CD4-positive, alpha-beta T cell (primary cell): ENCODE measurements at regions not wholly inside any gene's neighbourhood (a gene's known extent, or its start where the extent isn't known, plus 50 kb on each side); places are given as distances from the start of the nearest gene placed in this dataset.
A peak's percentile ranks its signal among the peaks of the same experiment; 100 is the strongest.
"Not testable (repeated sequence)": the region's sequence is repeated elsewhere in the genome, so short reads cannot be mapped to it uniquely, and the experiment has no call there.

Experiments
- ATAC-seq: fragments of 200-7000 bp; cut with Tn5 transposase; one replicate; pipeline ENCODE4 v1.10.0; 2022; ENCODE audit warnings: mild to moderate bottlenecking; ENCODE audit not compliant: poor library complexity
- CTCF ChIA-PET: fragments of 350-600 bp; sonication (Branson Sonifier 250); formaldehyde crosslinking; loops from one replicate; lab custom pipeline; 2021; ENCODE audit warnings: antibody characterized with exemption, inconsistent platforms; lab: Charles Lee
- POLR2A ChIA-PET: fragments of 350-600 bp; sonication (Branson Sonifier 250); formaldehyde crosslinking; loops from one replicate; lab custom pipeline; 2021; ENCODE audit warnings: antibody characterized with exemption, inconsistent platforms; lab: Charles Lee
- DNase-seq, 14 experiments: peaks; one replicate each; pipeline ENCODE4 v3.0.0-alpha.2; 2013 to 2020; ENCODE audit warnings: mixed read lengths in 2 of 14
- H3K27ac ChIP-seq, 2 donors: one replicate each; pipeline versions ENCODE4 v1.5.1 to v1.7.0; 2013; ENCODE audit warnings: low read length in 2 of 2, low read depth in 1 of 2, mild to moderate bottlenecking in 1 of 2
- H3K27me3 ChIP-seq, 2 experiments: 1 replicate in 1 of 2; 2 replicates in 1 of 2; pipeline versions ENCODE4 v1.6.1 to v1.7.0; 2013; ENCODE audit warnings: low read length in 2 of 2, control low read depth in 1 of 2, mild to moderate bottlenecking in 1 of 2, moderate library complexity in 1 of 2; ENCODE audit not compliant: insufficient read depth in 2 of 2, control insufficient read depth in 1 of 2
- H3K36me3 ChIP-seq: one replicate; pipeline ENCODE4 v1.6.1; 2013; ENCODE audit warnings: low read length, control low read depth; ENCODE audit not compliant: insufficient read depth
- H3K4me1 ChIP-seq: one replicate; pipeline ENCODE4 v1.6.1; 2013; ENCODE audit warnings: low read length, control low read depth; ENCODE audit not compliant: insufficient read depth
- H3K4me3 ChIP-seq: one replicate; pipeline ENCODE4 v1.5.1; 2013; ENCODE audit warnings: mild to moderate bottlenecking, low read length, moderate library complexity
- H3K9me3 ChIP-seq, 2 experiments: 1 replicate in 1 of 2; 2 replicates in 1 of 2; pipeline versions ENCODE4 v1.6.1 to v1.7.0; 2013; ENCODE audit warnings: low read length in 2 of 2, mild to moderate bottlenecking in 2 of 2, control low read depth in 1 of 2, moderate library complexity in 1 of 2; ENCODE audit not compliant: control insufficient read depth in 1 of 2, insufficient read depth in 1 of 2
- H3K27ac Mint-ChIP-seq: one replicate; pipeline ENCODE4 v1.8.0; 2020; ENCODE audit warnings: mixed read lengths
- H3K27me3 Mint-ChIP-seq: one replicate; pipeline ENCODE4 v1.8.0; 2021; ENCODE audit warnings: mixed read lengths
- H3K36me3 Mint-ChIP-seq: one replicate; pipeline ENCODE4 v1.8.0; 2021; ENCODE audit warnings: low read depth, mixed read lengths
- H3K4me1 Mint-ChIP-seq: one replicate; pipeline ENCODE4 v1.8.0; 2021; ENCODE audit warnings: low read depth, mixed read lengths
- H3K4me3 Mint-ChIP-seq: one replicate; pipeline ENCODE4 v1.8.0; 2020; ENCODE audit warnings: mild to moderate bottlenecking, mixed read lengths
- H3K9me3 Mint-ChIP-seq: one replicate; pipeline ENCODE4 v1.8.0; 2020; ENCODE audit warnings: mixed read lengths
- intact Hi-C, 2 experiments: fragments of 100-400 bp; cut with DNase I in 1 of 2; cut with micrococcal nuclease in 1 of 2; formaldehyde crosslinking; loops; one replicate each; pipeline versions ENCODE4 v1.15.1 to v1.9.0; 2023 to 2025; cut with DNase I, micrococcal nuclease
- TF ChIP-seq, protein P1 (sequence below): fragments of 200-600 bp; IDR thresholded peaks from one replicate; pipeline ENCODE4 v1.8.0; 2022; ENCODE audit warnings: antibody characterized with exemption, mild to moderate bottlenecking

DNA sequence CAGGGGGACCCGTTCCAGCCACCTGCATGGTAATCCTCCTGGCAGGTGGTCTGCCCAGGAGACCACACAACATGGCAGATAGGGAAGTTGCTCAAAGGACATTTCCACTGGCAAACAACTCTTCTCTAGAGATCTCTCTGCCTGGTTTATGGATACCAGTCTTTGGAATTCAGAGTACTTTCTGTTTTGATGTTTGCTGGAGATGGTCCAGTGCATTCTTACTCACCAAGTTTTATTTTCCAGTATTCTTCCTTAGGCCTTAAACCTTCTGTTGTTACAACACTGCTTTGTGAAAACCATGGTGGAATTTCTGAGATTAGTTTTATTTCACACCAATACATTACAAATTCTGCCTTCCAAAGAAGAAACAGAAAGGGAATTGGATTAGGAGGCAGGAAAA is 428.3 kb downstream of the FUT8 start:
- H3K4me3 ChIP-seq, result no peak overlapping the region
- no peaks in the 10 kb centered on the region for H3K27me3 Mint-ChIP-seq
- H3K27me3 ChIP-seq, result no peaks in the 10 kb centered on the region
- peaks cover 0 to 7% of the 10 kb centered on the region in 2 experiments for H3K9me3 ChIP-seq
- POLR2A ChIA-PET, result interaction anchor here (1.2 kb wide), 1 partner anchor 17 kb away, joined by 4 read pairs; no protein-coding TSS in a partner anchor
- H3K27ac ChIP-seq, result no peak overlapping the region
- H3K4me3 Mint-ChIP-seq, result no peak overlapping the region
- CTCF ChIA-PET, result interaction anchor here (0.5 to 2.5 kb wide), 2 partner anchors 16 to 495 kb away, joined by 3 to 7 read pairs; no protein-coding TSS in a partner anchor
- H3K36me3 Mint-ChIP-seq, result no peaks in the 10 kb centered on the region
- H3K9me3 Mint-ChIP-seq, result no peaks in the 10 kb centered on the region
- intact Hi-C loops, result loop anchor here in 1 of 2 experiments (10.0 kb wide), 2 partner anchors 114 to 556 kb away; no protein-coding TSS in a partner anchor
- TF ChIP-seq, protein P1, sequence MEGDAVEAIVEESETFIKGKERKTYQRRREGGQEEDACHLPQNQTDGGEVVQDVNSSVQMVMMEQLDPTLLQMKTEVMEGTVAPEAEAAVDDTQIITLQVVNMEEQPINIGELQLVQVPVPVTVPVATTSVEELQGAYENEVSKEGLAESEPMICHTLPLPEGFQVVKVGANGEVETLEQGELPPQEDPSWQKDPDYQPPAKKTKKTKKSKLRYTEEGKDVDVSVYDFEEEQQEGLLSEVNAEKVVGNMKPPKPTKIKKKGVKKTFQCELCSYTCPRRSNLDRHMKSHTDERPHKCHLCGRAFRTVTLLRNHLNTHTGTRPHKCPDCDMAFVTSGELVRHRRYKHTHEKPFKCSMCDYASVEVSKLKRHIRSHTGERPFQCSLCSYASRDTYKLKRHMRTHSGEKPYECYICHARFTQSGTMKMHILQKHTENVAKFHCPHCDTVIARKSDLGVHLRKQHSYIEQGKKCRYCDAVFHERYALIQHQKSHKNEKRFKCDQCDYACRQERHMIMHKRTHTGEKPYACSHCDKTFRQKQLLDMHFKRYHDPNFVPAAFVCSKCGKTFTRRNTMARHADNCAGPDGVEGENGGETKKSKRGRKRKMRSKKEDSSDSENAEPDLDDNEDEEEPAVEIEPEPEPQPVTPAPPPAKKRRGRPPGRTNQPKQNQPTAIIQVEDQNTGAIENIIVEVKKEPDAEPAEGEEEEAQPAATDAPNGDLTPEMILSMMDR, result no peak
- no peak for ATAC-seq
- no peaks in the 10 kb centered on the region for H3K36me3 ChIP-seq
- peaks cover 97% of the 10 kb centered on the region for H3K4me1 Mint-ChIP-seq
- DNase-seq, result no peak
- H3K4me1 ChIP-seq, result peaks cover 52% of the 10 kb centered on the region
- H3K27ac Mint-ChIP-seq, result no peak overlapping the region

DNA sequence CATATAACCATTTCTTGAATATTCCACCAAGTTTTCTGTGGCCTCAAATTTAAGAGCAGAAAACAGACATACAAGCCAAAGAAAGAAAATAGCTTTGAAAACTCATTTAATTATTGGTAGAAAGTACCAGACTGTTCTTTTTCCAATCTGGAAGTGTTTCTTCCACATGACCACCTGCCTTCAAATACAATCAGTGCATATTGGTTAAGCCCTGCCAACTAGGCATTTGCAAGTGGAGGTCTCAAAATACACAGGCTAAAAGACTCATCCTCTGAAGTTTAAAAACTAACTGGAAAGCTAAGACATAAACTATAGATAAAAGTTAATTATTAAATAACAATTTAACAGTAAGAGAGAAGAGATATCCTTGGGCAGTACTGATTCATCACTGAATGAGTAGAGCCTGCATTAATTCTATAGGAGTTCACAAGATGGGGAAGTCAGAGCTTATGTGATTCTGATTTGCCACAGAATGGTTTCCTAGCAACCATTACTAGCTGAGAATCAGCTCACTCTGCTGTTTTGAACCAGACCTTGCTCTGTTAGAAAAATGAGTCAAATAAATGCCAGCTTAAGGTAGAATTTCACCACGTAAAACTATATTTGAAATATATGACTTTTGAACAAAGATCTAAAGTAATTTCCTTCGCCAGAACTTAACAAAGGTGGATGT is 433.8 kb downstream of the FUT8 start:
- POLR2A ChIA-PET, result interaction anchor here (0.5 to 3.0 kb wide), 40 partner anchors 9 to 748 kb away, joined by 3 to 56 read pairs (median 5); partner anchors contain the start of genes FUT8 and MAX
- peaks cover 69% of the 10 kb centered on the region for H3K4me1 ChIP-seq
- H3K4me3 ChIP-seq, result peak overlapping the region; percentile 33
- intact Hi-C loops, result loop anchor here in 1 of 2 experiments (2.0 to 10.0 kb wide), 3 partner anchors 14 to 562 kb away; no protein-coding TSS in a partner anchor
- H3K27me3 ChIP-seq, result no peaks in the 10 kb centered on the region
- no peaks in the 10 kb centered on the region for H3K36me3 ChIP-seq
- H3K27ac Mint-ChIP-seq, result peak overlapping the region; percentile 91
- H3K36me3 Mint-ChIP-seq, result no peaks in the 10 kb centered on the region
- no peaks in the 10 kb centered on the region for H3K27me3 Mint-ChIP-seq
- TF ChIP-seq, protein P1, result no peak
- ATAC-seq, result peak; percentile 57
- peak overlapping the region; percentile 62 for H3K4me3 Mint-ChIP-seq
- no peaks in the 10 kb centered on the region for H3K9me3 Mint-ChIP-seq
- H3K4me1 Mint-ChIP-seq, result peaks cover 92% of the 10 kb centered on the region
- H3K9me3 ChIP-seq, result peaks cover 0 to 1% of the 10 kb centered on the region in 2 experiments
- DNase-seq, result peak in 3 of 14 experiments; percentile 79 to 83 (median 80)
- CTCF ChIA-PET, result interaction anchor here (0.9 to 4.6 kb wide), 6 partner anchors 20 to 434 kb away, joined by 3 to 44 read pairs (median 6); partner anchors contain the start of gene FUT8
- H3K27ac ChIP-seq, result peak overlapping the region; percentile 83 to 87

DNA sequence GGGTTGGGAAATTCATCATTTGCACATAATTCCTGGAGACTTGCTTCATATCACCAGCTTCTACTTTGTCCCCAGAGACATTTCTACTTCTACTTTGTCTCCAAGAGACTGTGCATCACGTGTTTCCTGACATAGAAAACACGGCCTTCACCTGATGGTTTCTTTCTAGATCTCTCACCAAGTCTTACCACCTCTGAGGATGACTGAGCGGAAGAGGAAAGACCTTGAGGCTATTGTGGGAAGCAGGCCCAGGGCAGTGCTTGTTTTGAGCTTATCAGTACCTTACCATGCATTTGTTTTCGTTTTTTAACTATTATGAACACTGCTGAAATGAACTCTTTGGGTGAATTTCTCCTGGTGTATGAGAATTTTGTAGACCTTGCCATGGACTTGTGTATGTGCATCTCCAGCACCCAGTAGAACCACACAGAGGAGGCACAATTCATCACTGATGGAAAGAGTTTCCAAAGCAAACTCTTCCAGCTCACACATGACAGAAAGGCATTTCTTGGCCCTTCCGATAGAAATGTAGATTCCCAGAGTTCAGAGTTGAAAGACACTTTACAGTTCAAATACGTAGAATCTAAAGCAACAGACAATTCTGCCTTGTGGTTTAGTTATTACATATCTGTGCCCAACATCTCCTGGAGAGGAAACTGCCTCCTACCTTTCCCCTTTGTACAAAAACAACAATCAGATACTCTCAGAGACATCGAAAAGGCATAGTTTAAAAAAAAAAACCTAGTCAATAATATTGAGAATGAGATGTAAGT is 434.7 kb downstream of the FUT8 start:
- H3K36me3 Mint-ChIP-seq, result no peaks in the 10 kb centered on the region
- H3K27me3 ChIP-seq, result no peaks in the 10 kb centered on the region
- intact Hi-C loops, result loop anchor here in 1 of 2 experiments (1.0 to 10.0 kb wide), 4 partner anchors 14 to 562 kb away; no protein-coding TSS in a partner anchor
- H3K27ac ChIP-seq, result peak overlapping the region; percentile 83 to 87
- no peaks in the 10 kb centered on the region for H3K9me3 Mint-ChIP-seq
- H3K4me3 ChIP-seq, result peak overlapping the region; percentile 33
- H3K4me1 ChIP-seq, result peaks cover 78% of the 10 kb centered on the region
- POLR2A ChIA-PET, result interaction anchor here (0.5 to 3.0 kb wide), 39 partner anchors 10 to 749 kb away, joined by 3 to 56 read pairs (median 5); partner anchors contain the start of genes FUT8 and MAX
- peaks cover 0 to 10% of the 10 kb centered on the region in 2 experiments for H3K9me3 ChIP-seq
- peak overlapping the region; percentile 62 for H3K4me3 Mint-ChIP-seq
- TF ChIP-seq, protein P1, result no peak
- H3K4me1 Mint-ChIP-seq, result peaks cover 93% of the 10 kb centered on the region
- peak overlapping the region; percentile 91 for H3K27ac Mint-ChIP-seq
- H3K27me3 Mint-ChIP-seq, result no peaks in the 10 kb centered on the region
- no peaks in the 10 kb centered on the region for H3K36me3 ChIP-seq
- DNase-seq, result peak; percentile 43 to 95 (median 66)
- CTCF ChIA-PET, result interaction anchor here (0.9 to 4.6 kb wide), 6 partner anchors 21 to 435 kb away, joined by 3 to 44 read pairs (median 6); partner anchors contain the start of gene FUT8
- ATAC-seq, result peak; percentile 81

DNA sequence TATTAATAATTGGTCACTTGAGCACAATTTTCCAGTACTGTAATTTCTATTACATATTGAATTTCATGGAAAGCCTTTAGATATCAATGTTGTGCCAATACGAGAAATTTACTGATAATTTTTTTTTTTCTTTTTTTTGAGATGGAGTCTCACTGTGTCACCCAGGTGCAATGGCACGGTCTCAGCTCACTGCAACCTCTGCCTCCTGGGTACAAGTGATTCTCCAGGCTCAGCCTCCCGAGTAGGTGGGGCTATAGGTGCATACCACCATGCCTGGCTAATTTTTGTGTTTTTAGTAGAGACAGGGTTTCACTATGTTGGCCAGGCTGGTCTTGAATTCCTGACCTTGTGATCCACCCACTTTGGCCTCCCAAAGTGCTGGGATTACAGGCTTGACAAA is 435.4 kb downstream of the FUT8 start:
- H3K36me3 ChIP-seq, H3K27me3 ChIP-seq, H3K27me3 Mint-ChIP-seq, ATAC-seq, H3K4me3 ChIP-seq, H3K9me3 ChIP-seq, H3K4me3 Mint-ChIP-seq, H3K9me3 Mint-ChIP-seq, H3K36me3 Mint-ChIP-seq: not testable (repeated sequence)
- DNase-seq, result peak in 1 of 14 experiments; percentile 20
- Histone ChIP-seq H3K27ac (peak overlapping the region; percentile 83 to 87), H3K4me1 (peaks cover 82% of the 10 kb centered on the region)
- POLR2A ChIA-PET, result interaction anchor here (1.8 to 3.0 kb wide), 9 partner anchors 13 to 745 kb away, joined by 9 to 56 read pairs (median 24); partner anchors contain the start of genes FUT8 and MAX
- intact Hi-C loops, result loop anchor here in 1 of 2 experiments (1.0 to 10.0 kb wide), 4 partner anchors 13 to 563 kb away; no protein-coding TSS in a partner anchor
- Mint-ChIP-seq H3K27ac (peak overlapping the region; percentile 91), H3K4me1 (peaks cover 92% of the 10 kb centered on the region)
- CTCF ChIA-PET, result interaction anchor here (1.7 kb wide), 1 partner anchor 433 kb away, joined by 6 read pairs; no protein-coding TSS in a partner anchor
